HG02588 (cell line): ENCODE measurements at regions not wholly inside any gene's neighbourhood (a gene's known extent, or its start where the extent isn't known, plus 50 kb on each side); places are given as distances from the start of the nearest gene placed in this dataset.
"Not testable (repeated sequence)": the region's sequence is repeated elsewhere in the genome, so short reads cannot be mapped to it uniquely, and the experiment has no call there.

Experiments
- ATAC-seq: cut with Tn5 transposase; IDR thresholded peaks from one replicate; pipeline ENCODE4 v1.9.1; 2021; ENCODE audit warnings: mild to moderate bottlenecking, moderate library complexity; ENCODE audit not compliant: unreplicated experiment

DNA sequence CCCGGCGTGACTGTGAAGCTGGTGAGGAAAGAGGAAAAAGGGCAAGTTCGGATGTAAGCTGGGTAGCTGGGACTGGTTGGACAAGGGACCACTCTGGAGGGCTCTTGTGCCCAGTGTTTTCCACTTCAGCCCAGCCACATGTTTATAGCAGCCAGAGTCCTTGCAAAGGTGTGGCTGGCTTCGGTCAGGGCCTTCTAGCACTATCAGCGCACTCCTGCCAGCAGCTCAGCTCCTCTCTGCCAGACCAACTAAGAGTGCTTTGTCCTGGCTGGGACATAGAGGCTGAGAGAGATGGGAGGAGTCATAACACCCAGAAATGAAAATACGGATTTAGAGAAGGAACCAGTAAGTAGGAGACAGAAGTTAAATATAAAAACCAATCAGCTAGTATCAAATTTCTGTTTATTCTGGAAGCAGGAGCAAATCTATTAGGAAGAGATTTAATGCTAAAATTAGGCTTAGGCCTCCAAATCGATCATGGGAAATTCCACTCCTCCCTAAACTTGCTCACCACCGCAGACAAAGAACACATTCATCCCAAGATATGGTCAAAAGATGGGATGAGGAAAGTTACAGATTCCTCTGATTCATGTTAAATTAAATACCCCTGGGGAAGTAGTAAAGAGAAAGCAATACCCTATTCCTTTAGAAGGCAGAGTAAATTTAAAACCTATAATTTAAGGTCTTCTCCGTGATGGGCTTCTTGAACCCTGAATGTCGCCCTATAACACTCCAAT, 135.0 kb downstream of the RALA start:
- ATAC-seq = no peak

DNA sequence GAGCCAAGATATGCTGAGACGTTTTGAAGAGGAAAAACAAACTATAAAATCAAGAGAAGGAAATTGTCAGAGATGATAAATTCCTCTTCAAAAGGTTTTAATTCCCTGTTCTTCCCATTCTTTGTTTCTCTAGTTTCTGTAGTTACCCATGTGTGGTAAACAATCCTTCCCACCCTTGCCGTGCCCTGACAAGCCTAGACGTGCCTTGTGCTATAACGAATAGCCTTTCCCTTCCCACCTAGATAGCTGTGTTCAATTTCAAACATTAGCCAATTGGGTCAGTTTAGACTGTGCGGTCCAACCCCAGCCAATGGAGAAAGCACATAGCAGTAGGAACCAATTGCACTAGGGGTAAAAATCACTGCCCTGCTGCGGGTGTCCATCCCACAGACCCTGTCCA, 138.1 kb downstream of the RALA start:
- ATAC-seq = no peak

DNA sequence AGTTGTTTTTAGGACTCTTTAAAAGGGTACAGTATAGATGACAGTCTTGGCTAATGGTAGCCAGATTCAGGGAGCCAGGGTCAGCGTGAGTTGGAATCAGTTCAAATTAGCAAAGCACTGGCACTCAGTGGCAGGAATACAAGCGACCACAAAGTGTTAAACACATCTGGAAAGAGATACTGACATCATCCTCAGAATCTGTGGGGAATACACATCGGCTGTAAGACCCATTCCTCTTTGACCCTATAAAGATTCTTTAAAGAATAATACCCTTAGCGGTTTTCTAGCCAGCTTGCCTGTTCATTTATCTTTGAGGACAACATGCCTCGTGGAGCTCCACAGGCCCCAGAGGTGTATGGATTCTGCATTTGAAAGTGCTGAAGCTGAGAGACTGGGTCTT, 139.1 kb downstream of the RALA start:
- not testable (repeated sequence) for ATAC-seq

DNA sequence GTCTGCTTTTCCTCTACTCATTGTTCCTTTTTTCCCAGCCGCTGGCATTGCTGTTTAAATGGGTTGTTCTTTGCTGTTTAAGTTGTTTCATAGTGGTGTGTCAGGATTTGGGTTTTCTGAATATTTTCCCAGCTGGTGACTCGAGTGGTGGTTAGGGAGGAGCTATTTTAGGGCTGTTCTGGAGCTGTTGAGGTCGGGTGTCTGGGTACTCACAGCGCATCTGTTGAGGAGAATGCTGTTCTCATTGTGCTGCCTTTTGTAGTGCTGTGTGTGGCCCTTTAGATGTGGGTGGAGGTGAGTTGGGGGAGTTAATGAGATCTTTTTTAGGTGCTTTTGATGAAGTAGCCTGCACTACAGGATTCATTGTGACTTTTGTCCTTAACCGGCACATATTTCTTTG, 139.5 kb downstream of the RALA start:
- ATAC-seq = not testable (repeated sequence)

DNA sequence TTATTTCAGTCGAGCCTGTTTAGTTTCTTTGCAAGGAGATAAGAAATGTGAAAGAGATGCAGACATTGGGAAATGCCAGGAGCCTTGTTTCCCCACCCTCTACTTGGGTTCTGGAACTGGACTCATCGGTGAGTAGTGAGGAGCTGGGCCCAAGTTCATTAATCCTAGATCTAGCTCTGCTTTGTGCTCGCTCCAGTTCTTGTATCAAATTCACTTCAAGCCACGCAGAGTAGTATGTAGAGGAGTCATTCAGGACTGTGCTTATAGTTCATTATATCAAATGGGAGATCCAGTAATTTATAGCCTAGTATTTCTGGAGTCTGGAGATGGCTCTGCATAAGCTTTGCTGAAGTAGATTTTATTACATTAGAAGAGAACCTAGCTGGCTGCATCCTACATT, 142.5 kb downstream of the RALA start:
- ATAC-seq = not testable (repeated sequence)

DNA sequence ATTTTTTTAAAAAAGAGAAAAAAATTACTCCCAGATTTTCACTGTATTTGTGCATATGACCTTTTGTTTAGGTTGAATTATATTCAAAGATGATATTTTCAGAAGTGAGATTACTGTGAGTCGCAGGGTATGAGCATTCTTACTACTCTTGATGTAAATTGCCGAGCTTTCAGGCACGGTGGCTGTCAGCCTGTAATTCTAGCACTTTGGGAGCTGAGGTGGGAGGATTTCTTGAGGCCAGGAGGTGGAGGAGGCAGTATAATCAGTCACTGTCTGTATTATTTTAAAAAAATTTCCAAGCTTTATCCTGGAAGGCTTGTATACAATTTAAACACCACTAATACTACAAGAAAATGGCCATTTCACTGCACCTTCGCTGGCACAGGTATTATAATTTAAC, 145.1 kb downstream of the RALA start:
- not testable (repeated sequence) for ATAC-seq

DNA sequence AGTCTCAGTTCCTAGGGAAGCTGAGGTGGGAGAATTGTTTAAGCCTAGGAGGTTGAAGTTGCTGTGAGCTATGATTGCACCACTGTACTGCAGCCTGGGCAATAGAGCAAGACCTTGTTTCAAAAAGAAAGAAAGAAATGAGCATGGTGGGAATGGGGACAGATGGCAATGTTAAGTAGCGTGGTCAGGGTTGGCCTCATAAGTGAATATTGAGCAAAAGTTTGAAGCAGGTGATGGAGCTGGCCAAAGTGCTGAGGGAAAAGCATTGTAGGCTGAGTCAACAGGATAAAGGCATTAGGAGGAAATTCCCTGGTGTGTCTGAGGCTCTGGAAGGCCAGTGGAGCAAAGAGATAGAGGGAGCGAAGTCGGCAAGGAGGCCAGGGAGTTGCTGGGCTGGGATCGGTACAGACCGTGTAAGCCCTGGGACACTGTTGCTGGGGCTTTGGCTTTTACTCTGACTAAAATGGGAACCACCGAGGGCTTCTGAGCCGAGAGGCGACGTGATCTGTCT, 151.0 kb downstream of the RALA start:
- not testable (repeated sequence) for ATAC-seq

DNA sequence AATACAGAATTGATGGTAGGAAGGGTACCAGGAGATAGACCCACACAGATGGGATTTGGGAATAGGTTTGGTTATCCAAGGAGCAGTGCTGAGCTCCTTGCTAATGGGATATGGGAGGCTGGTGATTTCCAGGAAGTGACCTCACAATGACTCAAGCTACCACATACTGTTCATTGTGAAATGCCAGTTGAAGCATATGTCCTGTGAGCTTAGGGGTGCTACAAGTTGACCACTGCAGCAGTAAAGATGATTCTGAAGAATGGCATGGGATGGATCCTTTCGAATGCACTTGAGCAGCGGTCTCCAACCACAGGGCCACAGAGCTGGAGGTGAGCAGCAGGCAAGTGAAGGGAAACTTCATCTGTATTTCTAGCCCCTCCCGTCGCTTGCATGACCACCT, 158.2 kb downstream of the RALA start:
- not testable (repeated sequence) for ATAC-seq

DNA sequence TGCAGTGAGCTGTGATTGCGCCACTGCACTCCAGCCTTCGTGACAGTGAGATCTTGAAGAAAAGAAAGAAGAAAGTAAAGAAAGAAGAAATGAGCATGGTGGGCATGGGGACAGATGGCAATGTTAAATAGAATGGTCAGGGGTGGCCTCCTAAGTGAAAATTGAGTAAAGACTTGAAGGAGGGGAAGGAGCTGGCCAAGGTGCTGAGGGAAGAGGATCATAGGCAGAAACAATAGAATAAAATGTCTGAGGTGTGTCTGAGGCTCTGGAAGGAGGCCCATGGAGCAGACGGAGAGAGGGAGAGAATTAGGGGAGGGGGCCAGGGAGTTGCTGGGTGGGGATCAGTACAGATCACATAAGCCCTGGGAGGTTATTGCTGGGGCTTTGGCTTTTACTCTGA, 163.1 kb downstream of the RALA start:
- not testable (repeated sequence) for ATAC-seq

DNA sequence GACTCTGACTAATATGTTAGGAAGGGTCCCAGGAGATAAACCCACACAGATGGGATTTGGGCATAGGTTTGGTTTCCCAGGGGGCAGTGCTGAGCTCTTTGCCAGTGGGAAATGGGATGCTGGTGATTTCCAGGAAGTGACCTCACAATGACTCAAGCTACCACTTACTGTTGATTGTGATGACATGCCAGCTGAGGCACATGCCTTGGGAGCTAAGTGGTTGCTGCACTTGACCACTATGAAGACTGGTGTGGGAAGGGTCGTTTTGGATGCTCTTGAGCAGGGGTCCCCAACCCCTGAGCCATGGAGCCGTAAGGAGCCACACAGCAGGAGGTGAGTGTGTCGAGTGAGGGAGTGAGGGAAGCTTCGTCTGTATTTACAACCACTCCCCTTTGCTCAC, 159.0 kb upstream of the CDK13 start:
- ATAC-seq = not testable (repeated sequence)

DNA sequence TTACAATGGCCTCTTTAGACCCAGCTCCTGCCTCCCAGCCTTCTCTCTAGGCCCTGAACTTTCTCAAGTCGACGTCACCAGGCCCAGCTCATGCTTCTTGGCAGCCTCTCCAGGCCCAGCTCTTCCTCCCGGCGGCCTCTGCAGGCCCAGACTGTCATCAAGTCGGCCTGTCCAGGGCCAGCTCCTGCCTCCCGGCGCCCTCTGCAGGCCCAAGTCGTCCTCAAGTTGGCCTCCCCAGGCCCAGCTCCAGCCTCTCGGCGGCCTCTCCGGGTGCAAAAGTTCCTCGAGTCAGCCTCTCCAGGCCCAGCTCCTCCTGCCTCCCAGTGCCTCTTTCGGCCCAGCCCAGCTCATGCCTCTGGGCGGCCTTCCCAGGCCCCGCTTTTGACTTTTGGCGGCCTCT, 158.1 kb upstream of the CDK13 start:
- not testable (repeated sequence) for ATAC-seq

DNA sequence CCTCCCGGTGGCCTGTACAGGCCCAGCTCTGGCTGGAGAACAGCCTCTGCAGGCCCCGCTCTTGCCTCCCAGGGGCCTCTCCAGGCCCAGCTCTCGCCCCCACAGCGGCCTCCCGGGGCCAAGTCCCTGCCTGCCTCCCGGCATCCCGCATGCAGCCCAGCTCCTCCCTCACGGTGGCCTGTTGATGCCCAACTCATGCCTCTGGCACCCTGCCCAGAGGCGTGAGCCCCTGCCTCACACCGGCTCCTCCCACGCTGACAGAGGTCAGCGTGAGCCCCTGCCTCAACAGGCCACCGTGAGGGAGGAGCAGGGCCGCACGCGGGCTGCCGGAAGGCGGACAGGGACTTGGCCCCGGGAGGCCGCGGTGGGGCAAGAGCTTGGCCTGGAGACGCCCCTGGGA, 157.0 kb upstream of the CDK13 start:
- not testable (repeated sequence) for ATAC-seq

DNA sequence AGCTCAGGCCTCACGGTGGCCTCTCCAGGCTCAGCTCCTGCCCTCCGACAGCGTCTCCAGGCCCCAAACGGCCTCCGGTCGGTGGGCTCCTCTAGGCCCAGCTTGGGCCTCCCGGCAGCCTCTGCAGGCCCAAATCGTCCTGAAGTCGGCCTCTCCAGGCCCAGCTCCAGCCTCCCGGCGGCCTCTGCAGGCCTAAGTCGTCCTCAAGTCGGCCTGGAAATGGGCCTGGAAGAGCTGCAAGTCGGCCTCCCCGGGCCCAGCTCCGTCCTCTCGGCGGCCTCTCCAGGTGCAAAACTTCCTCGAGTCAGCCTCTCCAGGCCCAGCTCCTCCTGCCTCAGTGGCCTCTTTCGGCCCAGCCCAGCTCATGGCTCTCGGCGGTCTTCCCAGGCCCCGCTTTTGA, 156.2 kb upstream of the CDK13 start:
- ATAC-seq = not testable (repeated sequence)

DNA sequence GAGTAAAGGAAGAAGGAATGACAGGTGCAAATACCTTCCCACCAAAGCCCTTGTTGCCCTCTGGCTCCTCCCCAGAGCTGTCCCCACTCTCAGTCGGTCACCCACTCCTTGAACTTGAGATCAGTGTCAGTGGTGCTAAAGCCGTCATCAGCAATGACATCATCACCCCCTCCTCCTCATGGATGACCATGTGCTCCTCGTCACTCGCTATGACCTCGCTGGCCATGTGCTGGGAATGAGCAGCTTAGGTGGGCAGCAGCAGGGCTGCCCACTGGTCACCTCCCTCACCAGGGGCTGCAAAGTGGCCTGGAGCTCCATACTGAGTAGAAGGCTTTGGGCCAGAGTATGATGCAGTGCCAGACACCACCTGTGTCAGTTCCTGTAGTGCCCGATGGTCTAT, 153.1 kb upstream of the CDK13 start:
- ATAC-seq = not testable (repeated sequence)

DNA sequence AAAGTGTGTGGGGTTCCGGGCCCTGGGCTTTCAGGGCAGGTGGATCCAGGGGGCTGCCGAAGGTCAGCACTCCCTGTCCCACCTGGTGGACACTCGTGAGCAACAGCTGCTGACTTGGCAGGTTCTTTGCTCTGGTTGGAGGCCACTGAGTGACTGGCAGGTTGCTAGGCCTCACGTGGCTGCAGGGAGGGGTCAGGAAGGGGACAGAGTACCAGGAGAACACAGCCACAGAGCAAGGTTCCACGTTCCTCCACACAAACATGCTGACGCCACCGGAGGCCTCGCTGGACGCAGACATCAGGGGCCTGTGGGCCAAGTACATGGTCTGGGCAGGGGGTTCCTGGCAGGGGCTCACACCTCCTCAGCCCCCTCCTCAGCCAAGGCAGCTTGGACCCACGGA, 152.0 kb upstream of the CDK13 start:
- not testable (repeated sequence) for ATAC-seq

DNA sequence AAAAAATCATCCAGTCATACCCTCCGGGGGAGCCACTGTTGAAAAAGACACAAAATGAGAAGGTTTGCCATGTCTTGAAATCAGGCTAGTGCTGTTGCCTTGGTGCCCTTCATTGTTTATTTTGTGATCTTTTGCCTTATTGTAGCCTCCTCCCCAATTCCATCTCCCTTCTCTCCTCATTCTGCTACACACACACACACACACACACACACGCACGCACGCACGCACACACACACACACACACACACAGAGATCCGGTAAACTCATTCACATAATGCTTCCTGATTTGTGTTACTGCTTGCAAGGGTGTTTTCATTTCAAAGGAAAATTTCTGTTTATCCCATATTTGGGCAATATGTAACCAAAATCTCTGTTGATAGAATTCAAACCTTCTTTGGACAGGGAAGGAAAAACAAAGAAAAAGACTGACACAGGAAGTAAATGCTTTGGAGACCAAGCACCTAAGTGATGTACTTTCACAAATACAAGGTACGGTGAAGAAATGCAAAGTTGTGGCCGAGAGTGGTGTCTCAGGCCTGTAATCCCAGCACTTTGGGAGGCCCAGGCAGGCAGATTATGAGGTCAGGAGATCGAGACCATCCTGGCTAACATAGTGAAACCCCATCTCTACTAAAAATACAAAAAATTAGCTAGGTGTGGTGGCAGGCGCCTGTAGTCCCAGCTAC, 141.1 kb upstream of the CDK13 start:
- no peak for ATAC-seq

DNA sequence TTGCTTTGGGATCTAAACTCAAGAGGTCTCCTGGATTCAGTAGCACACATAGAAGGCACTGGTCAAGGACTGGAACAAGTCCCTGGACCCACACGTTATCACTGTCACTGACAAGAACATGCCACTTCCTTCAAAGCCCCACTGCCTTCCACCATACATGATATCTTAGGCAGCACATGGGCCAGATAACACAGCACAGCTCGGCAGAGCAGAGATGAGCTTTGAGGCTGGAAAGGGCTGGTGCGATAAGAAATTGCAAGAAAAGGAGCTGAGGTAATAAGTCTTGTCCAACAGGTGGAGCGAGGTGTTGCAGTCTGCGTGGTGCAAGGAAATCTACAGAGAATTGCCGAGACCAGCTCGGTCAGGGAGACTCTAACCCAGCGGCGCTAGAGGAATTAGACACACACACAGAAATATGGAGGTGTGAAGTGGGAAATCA, 139.8 kb upstream of the CDK13 start:
- no peak for ATAC-seq

DNA sequence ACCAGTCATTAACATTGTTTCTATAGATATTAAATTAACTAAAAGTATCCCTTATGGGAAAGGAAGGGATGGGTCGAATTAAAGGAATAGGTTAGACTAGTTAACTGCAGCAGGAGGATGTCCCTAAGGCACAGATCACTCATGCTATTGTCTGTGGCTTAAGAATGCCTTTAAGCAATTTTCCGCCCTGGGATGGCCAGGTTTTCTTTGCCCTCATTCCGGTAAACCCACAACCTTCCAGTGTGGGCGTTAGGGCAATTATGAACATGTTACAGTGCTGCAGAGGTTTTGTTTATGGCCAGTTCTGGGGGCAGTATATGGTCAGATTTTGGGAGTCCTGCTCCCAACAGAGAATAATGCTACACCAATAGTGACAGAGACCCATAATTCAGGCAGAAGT, 139.3 kb upstream of the CDK13 start:
- ATAC-seq = no peak

DNA sequence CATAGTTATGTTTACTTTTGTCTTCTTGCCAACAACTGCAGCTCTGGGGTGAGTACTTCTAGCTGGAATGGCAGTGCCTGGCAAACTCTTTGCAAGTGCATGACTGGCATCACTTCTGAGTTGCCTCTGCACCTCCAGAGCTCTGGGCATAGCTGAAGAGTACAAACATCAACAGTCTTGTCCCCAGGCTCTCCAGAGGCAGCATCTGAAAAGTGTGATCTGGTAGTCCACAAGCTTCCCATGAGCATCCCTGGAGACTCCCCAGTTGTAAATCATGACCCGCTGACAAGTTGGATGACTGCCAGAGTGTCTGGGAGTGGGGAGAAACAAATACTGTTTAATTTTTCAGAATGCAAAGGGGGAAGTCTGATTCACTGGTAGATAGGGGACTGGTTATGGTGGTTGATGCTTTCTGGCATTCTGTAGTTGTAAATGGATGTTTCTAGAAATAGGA, 138.9 kb upstream of the CDK13 start:
- ATAC-seq = no peak

DNA sequence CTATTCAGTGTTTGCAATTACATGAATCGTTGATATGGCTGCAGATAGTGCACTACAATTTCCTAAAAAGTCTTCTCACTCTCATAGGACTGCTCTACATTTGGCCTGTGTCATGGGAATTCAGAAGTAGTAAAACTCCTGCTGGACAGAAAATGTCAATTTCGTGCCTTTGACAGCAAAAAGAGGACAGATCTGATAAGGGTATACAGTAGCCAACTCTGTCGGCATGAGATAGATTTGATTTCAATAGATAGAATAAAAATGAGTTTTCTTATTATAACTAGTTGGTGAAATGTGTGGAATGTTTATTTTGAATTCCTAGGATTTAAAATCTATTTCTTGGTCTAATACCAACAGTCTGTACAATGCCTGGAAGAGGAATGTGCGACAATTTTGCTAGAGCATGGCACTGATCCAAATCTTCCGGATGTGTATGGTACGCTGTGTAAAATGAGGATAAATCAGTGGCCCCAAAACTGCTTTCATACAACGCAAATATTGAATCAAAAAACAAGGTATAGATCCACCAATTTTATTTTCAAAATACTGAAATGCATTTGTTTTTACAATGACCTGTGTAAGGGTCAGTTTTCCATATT, 133.5 kb upstream of the CDK13 start:
- ATAC-seq = no peak

DNA sequence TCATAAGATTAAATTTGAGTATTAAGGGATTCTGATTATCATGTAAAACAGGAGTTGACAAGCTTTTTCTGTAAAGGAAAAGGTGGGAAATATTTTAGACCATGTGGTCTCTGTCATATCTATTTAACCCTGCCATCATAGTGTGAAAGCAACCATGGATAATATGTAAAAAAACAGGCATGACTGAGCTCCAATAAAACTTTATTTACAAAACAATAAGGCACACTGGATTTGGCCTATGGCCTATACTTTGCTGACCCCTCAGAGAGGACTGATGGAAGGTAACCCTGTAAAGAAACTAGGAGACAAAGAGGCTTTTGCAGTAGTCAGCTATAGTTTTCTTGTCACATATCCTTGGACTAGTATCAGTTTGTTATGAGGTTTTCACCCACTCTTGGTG, 130.5 kb upstream of the CDK13 start:
- no peak for ATAC-seq
